ENCODE measurements at regions not wholly inside any gene's neighbourhood (a gene's known extent, or its start where the extent isn't known, plus 50 kb on each side); places are given as distances from the start of the nearest gene placed in this dataset.

- TF ChIP-seq, protein P1, sequence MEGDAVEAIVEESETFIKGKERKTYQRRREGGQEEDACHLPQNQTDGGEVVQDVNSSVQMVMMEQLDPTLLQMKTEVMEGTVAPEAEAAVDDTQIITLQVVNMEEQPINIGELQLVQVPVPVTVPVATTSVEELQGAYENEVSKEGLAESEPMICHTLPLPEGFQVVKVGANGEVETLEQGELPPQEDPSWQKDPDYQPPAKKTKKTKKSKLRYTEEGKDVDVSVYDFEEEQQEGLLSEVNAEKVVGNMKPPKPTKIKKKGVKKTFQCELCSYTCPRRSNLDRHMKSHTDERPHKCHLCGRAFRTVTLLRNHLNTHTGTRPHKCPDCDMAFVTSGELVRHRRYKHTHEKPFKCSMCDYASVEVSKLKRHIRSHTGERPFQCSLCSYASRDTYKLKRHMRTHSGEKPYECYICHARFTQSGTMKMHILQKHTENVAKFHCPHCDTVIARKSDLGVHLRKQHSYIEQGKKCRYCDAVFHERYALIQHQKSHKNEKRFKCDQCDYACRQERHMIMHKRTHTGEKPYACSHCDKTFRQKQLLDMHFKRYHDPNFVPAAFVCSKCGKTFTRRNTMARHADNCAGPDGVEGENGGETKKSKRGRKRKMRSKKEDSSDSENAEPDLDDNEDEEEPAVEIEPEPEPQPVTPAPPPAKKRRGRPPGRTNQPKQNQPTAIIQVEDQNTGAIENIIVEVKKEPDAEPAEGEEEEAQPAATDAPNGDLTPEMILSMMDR (conservative IDR thresholded peaks at IDR 0.05) = no peak
- no peak for TF ChIP-seq EZH2 (IDR thresholded peaks at IDR 0.05; ENCODE audit: low read depth)
Observed at GRCh38 chr6:28774292-28775051, 149.3 kb downstream of the TRIM27 start.

Data from PC-9 (cell line).